GM19452 (cell line): ENCODE measurements at regions not wholly inside any gene's neighbourhood (a gene's known extent, or its start where the extent isn't known, plus 50 kb on each side); places are given as distances from the start of the nearest gene placed in this dataset.
"Not testable (repeated sequence)": the region's sequence is repeated elsewhere in the genome, so short reads cannot be mapped to it uniquely, and the experiment has no call there.

Experiments used
- ATAC-seq: cut with Tn5 transposase; IDR thresholded peaks from one replicate; pipeline ENCODE4 v1.9.1; 2021; ENCODE audit not compliant: unreplicated experiment

- no peak for ATAC-seq
These were observed 586.7 kb downstream of the CCDC85A start for GRCh38 chr2:56770490-56770889.

GRCh38 chr2:56784046-56784445 is 600.3 kb downstream of the CCDC85A start:
- no peak for ATAC-seq

DNA sequence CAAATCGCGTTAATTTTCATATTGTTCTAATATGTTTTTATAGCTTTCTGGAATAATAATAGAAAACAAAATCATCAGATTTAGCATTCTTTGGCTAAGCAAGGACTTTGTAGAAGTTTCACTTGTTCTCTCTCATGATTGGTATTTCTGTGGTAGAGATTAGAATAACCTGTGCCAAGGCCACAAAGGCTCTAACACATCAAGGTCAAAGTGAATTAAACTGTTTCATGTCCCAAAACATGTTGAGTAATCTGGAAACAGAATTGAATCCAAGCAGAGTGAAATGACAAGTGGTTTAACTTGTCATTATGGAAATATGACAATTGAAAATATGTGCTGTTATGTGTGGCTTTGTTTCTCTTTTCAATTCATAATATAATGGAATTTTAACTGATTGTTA is 617.4 kb downstream of the CCDC85A start:
- ATAC-seq, result no peak

DNA sequence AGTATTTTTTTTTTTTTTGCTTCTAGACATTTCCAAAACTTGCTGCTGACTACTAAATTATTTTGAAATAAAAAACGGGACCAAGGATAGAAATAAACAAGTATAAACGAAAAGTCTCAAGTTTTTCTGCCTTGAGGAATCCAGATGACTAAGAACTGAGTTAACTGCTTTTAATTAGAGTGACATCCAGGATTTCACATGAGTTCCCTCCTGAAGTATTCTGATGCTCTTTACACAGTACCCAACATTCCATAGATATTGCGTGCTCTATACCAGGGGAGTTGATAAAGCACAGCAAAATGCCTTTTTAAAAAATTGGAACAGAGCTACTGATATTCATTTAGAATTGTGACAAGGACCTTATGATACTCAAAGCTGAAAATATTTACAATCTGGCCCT is 618.0 kb downstream of the CCDC85A start:
- no peak for ATAC-seq

DNA sequence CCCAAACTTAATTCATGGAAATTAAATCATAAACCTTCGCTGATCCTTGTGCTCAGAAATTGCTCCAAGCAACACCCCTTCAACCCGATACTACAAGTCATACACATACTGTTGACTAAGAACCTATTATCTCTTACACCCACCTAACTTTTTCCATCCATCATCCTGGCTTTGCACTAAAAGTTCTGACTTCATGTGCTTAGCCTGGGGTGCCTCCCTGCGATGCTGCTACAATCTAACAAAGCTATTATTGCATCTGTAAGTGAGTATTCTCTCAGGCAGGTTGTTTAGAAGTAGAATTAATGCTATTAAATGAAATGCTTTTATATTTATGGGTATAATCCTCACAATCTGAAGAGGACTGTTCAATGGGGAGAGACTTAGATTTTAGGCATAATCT is 619.8 kb downstream of the CCDC85A start:
- no peak for ATAC-seq

DNA sequence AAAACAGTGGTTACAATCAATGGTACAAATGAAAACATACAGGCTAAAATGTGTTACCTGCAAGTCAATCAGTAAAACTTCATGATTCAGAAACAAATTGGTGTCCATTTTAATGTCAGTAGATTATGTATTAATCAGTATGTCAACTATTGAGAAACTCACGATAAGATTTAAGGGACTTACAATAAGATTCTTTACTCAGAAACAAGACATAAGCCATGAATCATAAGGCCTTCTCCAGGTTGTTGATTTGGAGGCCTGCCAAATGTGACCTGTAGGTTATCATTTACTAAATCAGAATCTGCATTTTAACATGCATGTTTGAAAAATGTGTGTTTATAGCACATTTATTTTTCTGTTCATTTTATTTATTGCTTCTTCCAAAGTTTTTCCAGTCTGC is 623.1 kb downstream of the CCDC85A start:
- ATAC-seq, result no peak

GRCh38 chr2:56807861-56808260 is 624.1 kb downstream of the CCDC85A start:
- ATAC-seq, result no peak

GRCh38 chr2:56811401-56811800 is 627.6 kb downstream of the CCDC85A start:
- no peak for ATAC-seq

DNA sequence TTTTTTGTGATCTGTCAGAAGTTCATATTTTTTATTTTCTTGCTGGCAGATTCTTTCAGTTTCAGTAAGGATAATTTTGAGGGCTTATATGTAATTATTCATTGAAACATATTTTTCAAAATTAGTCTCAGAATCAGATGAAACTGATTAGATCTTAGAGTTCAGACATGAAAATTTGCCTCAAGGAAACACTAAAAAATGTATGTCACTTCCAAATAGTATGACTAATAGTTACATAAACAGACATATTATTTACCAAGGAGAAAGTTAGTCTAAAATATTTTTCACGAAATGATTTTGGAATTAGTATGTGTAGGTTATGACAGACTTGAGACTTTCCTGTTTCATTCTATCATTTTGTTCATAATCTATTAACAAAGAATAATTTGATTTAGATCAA is 628.6 kb downstream of the CCDC85A start:
- no peak for ATAC-seq

DNA sequence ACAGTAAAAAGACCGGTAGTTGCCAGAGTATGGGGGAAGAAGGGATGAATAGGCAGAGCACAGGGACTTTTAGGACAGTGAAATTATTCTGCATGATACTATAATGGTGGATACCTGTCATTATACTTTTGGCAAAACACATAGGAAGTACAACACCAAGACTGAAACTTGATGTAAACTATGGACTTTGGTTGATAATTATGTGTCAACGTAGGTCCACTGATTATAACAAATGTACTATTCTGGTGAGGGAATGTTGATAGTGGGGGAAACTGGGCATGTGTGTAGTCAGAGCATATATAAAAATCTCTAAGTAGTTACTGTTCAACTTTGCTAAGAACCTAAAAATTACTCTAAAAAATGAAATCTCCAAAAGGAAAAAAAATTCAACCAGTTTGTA is 629.7 kb downstream of the CCDC85A start:
- ATAC-seq, result no peak

DNA sequence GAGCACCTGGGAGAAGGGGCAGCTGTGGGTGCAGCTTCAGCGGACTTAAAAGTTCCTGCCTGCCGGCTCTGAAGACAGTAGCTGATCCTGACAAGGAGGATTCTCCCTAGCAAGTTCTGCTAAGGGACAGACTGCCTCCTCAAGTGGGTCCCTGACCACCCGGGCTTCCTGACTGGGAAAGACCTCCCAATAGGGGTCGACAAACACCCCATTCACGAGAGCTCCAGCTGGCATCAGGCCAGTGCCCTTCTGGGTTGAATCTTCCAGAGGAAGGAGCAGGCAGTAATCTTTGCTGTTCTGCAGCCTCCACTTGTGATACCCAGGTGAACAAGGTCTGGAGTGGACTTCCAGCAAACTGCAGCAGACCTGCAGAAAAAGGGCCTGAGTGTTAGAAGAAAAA is 632.9 kb downstream of the CCDC85A start:
- no peak for ATAC-seq

- ATAC-seq, result no peak
These were observed 648.0 kb downstream of the CCDC85A start for GRCh38 chr2:56831780-56832179.

GRCh38 chr2:56834686-56835085 is 650.9 kb downstream of the CCDC85A start:
- no peak for ATAC-seq

- not testable (repeated sequence) for ATAC-seq
These were observed 656.2 kb downstream of the CCDC85A start for GRCh38 chr2:56840009-56840408.

DNA sequence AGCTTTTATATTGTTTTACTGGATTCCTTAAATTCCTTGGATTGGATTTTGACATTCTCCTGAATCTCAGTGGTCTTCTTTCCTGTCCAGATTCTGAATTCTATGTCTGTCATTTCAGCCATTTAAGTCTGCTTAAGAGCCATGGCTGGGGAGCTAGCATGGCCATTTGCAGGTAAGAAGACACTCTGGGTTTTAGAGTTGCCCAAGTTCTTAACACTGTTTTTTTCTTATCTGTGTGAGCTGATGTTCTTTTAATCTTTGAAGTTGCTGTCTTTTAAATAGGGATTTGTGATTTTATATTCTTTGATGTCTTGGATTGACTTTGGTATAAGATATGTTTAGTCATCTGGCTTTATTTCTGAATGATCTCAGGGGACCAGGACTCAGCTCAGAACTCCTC is 677.2 kb downstream of the CCDC85A start:
- ATAC-seq, result no peak

DNA sequence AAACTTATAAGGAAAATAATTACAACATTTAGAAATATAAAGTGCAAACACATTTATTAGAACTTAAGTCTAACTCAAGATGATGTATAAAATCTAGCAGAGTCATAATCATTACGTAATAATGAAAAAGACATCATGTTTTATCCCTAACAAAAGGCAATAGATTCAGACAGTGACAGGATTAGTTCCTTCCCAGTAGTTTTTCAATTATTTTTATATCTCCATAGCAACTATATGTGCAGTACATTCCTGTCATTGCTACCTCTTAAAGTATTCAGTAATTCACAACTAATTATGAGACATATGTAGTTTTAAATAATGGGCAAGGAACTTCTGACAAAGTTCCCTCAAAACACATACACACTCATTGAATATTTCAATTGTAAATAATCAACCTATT is 687.9 kb downstream of the CCDC85A start:
- ATAC-seq, result no peak

DNA sequence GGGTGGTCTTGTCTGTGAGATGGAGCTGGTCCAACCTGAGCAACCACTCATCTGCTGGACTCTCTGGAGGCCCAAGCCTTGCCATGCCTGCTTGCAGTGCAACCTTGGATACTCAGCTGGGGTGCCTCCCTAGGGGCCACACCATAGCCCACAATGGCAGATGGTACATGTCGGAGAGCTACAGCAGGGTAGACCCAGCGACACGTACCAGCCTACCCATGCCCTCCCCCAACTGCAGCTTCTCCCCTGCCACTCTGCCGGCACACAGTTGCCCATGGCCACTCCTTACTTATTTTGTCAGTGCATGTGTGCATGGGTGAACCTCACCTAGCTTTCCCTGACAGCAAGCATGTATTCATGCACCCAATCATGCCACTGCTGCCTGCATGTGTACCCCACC is 690.9 kb downstream of the CCDC85A start:
- no peak for ATAC-seq

DNA sequence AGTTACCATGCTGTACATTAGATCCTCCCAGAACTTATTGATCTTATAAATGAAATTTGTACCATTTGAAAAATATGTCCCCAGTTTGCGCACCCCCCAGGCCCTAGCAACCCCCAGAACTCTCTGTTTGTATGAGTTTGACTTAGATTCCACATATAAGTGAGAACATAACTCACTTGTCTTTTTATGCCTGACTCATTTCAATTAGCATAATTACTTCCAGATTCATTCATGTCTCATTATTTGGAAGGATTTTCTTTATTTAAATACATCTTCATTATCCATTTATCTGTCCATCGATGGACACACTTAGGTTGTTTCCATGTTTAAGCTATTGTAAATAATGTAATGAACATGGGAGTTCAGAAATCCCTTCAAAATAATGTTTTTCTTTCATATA is 705.9 kb downstream of the CCDC85A start:
- ATAC-seq, result no peak

DNA sequence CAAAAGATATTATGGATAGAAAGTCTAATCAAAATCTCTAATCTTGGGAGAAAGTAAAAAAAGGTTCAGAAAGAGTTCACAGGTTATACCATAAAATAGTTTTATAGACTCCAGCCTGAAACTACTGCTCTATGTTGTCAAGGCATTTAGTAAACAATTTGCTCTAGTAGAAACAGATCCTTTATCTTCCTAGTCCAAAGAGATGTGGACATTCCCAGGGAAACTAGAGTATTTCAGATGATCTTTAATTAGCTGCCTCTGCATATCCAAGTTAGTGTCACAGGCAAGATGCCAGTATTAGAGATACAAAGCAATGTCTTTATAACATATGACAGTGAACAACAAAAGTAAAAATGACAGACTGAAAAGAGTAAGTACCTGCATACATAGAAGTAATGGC is 708.6 kb downstream of the CCDC85A start:
- ATAC-seq, result no peak

DNA sequence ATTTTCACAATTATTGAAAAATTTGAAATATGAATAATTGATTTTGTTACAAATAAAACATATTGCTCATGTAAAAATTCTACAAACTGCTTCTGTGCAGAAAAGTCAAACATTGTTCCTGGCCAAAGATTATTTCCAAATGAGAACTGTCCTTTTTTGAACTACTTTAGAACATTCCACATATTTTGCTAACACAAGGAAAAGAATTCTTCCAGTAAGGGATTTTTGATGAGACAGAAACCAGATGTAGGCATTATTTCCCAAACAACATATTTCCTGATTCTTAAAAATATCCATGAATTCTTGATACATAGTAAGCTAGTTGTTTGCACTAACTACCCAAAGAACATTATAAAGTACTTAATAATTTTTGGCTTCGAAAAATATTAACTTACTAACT is 715.2 kb downstream of the CCDC85A start:
- ATAC-seq, result no peak

DNA sequence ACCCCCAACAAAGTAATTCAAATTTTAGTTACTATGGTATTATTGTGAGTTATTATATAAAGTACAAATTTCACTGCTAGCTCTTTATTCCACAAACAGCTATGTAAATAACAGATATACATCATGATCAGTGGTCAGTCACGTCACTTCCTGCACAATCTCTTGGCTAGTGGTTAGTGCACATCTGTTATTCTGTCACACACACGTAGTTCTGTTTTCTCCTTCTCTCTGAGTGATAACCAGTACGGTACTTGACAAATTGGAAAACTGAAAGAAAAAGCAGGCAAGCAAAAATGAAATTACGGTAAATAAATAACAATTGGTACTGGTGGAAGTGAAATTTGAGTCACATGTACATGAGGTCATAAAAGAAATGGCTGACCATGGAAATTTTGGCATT is 728.7 kb downstream of the CCDC85A start:
- ATAC-seq, result no peak

DNA sequence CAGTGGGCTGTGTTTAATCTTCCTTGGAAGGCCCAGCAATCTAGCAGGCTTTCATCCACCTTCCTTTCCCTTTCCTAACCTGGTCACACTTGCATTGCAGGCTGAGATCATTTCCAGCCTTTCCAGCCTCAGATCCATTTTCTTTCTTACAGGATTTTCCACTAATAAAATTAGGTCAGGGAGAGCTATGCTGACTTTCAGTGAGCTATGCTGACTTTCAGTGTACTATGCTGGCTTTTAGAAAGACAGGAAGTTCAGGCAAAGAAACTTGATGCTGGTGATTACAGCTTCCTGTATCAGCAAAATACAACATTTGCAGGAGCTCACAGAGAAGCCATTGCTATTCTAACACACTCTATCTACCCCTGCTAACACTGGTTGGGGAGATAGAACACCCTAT is 735.0 kb downstream of the CCDC85A start:
- no peak for ATAC-seq

GRCh38 chr2:56933976-56934375 is 750.2 kb downstream of the CCDC85A start:
- no peak for ATAC-seq

- ATAC-seq, result no peak
These were observed 751.1 kb downstream of the CCDC85A start for GRCh38 chr2:56934866-56935265.
